ENCODE measurements at regions not wholly inside any gene's neighbourhood (a gene's known extent, or its start where the extent isn't known, plus 50 kb on each side); places are given as distances from the start of the nearest gene placed in this dataset.
"Not testable (repeated sequence)": the region's sequence is repeated elsewhere in the genome, so short reads cannot be mapped to it uniquely, and the experiment has no call there.

- no peak for DNase-seq
These were observed 97.9 kb upstream of the SOX11 start for GRCh38 chr2:5594249-5594695.

- DNase-seq: no peak
These were observed 95.3 kb upstream of the SOX11 start for GRCh38 chr2:5596868-5597267.

GRCh38 chr2:5598156-5598555 is 94.0 kb upstream of the SOX11 start:
- DNase-seq: no peak

- DNase-seq: no peak
These were observed 83.0 kb upstream of the SOX11 start for GRCh38 chr2:5609201-5609600.

- DNase-seq: no peak
These were observed 79.5 kb upstream of the SOX11 start for GRCh38 chr2:5612666-5613065.

- DNase-seq: no peak
These were observed 76.2 kb upstream of the SOX11 start for GRCh38 chr2:5616019-5616418.

GRCh38 chr2:5617358-5617757 is 74.8 kb upstream of the SOX11 start:
- no peak for DNase-seq

- DNase-seq: no peak
These were observed 74.4 kb upstream of the SOX11 start for GRCh38 chr2:5617796-5618195.

GRCh38 chr2:5618271-5618670 is 73.9 kb upstream of the SOX11 start:
- DNase-seq: no peak

- DNase-seq: not testable (repeated sequence)
These were observed 66.6 kb upstream of the SOX11 start for GRCh38 chr2:5625556-5626065.

- DNase-seq: not testable (repeated sequence)
These were observed 63.7 kb upstream of the SOX11 start for GRCh38 chr2:5628484-5628883.

- DNase-seq: not testable (repeated sequence)
These were observed 62.7 kb upstream of the SOX11 start for GRCh38 chr2:5629510-5629909.

GRCh38 chr2:5637051-5637450 is 55.1 kb upstream of the SOX11 start:
- DNase-seq: not testable (repeated sequence)
